Fibroblast of villous mesenchyme (primary cell): ENCODE measurements at regions not wholly inside any gene's neighbourhood (a gene's known extent, or its start where the extent isn't known, plus 50 kb on each side); places are given as distances from the start of the nearest gene placed in this dataset.

ENCODE experiments used
- DNase-seq: peaks from one replicate; pipeline ENCODE4 v3.0.0-alpha.2; 2010; ENCODE audit warnings: low read depth
- H3K4me3 ChIP-seq: 2 replicates; pipeline ENCODE4 v1.5.1; 2011; ENCODE audit warnings: low read depth, mild to moderate bottlenecking, low read length
- TF ChIP-seq, protein P1 (sequence below): IDR thresholded peaks from 2 replicates; pipeline ENCODE4 v1.5.1; 2012; ENCODE audit warnings: low read depth, mild to moderate bottlenecking, low read length; ENCODE audit not compliant: insufficient read depth

DNA sequence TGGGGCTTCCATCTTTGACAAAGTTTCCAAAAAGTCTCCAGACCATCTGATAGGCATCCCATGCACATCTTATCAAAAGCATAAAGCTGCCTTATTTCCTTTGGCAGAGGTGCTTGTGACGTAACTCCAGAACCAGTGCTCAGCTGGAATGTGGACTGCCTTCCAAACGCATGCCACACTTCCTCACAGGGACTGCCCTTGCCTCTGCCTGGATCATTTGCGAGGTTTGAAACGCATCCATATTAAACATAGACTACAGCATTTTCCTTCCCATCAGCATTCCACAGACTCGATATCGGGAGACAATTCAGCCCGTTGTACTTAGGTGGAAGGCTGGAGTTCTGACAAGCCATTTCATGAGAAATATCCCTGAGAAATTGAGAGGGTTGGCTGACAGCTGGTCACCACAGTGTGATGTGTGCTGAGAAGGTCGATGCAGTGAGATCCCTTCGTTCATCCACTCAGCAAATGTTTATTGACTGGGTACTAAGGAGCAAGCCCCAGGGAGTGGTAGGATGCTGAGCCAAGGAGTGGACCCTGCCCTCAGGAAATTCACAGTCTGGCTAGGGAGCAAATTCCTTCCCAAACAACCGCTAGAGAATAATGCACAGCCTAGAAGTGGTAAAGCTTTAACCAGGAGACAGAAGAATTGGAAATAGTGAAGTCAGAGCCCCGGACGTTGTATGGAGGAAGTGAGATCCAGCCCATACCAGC, 376.0 kb downstream of the BCOR start:
- no peak overlapping the region for H3K4me3 ChIP-seq
- peak; percentile 11 for DNase-seq
- TF ChIP-seq, protein P1, sequence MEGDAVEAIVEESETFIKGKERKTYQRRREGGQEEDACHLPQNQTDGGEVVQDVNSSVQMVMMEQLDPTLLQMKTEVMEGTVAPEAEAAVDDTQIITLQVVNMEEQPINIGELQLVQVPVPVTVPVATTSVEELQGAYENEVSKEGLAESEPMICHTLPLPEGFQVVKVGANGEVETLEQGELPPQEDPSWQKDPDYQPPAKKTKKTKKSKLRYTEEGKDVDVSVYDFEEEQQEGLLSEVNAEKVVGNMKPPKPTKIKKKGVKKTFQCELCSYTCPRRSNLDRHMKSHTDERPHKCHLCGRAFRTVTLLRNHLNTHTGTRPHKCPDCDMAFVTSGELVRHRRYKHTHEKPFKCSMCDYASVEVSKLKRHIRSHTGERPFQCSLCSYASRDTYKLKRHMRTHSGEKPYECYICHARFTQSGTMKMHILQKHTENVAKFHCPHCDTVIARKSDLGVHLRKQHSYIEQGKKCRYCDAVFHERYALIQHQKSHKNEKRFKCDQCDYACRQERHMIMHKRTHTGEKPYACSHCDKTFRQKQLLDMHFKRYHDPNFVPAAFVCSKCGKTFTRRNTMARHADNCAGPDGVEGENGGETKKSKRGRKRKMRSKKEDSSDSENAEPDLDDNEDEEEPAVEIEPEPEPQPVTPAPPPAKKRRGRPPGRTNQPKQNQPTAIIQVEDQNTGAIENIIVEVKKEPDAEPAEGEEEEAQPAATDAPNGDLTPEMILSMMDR: no peak

DNA sequence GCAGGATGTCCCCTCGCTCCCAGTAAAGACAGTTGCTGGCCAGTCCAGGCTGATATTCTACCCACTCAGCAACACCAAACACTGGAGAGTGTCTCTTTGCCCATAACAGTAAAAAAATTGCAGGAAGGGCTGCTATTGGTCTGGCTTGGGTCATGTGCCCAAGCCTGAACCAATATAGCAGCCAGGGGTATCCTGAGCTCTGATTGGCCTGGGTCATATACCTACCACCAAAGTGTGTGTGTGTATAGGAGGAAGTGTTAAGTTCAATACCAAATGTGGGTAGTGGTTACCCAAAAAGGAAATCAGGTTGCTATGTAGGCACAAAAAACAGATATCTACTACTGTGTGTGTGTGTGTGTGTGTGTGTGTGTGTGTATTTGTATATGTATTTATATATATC, 373.2 kb downstream of the BCOR start:
- no peak for DNase-seq
- H3K4me3 ChIP-seq: no peak overlapping the region
- TF ChIP-seq, protein P1: no peak

DNA sequence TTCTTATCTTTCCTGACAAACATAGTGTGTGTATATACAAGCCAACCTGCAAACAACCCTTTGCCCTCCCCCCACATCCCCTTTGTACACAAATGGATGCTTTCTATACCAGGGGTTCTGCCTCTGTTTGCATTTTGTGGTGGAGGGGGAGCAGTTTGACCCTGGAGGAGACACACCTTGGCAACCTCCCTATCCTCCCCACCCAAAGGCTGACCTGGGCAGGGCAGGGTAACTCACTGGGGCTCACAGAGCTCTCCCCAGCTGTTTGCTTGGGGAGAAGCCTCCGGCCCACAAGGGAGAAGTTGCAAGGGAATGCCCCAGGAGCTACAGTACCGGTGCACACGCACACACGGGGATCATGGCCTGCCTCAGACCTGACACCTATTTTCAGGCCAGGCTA, 372.6 kb downstream of the BCOR start:
- H3K4me3 ChIP-seq: no peak overlapping the region
- DNase-seq: no peak
- TF ChIP-seq, protein P1: no peak

DNA sequence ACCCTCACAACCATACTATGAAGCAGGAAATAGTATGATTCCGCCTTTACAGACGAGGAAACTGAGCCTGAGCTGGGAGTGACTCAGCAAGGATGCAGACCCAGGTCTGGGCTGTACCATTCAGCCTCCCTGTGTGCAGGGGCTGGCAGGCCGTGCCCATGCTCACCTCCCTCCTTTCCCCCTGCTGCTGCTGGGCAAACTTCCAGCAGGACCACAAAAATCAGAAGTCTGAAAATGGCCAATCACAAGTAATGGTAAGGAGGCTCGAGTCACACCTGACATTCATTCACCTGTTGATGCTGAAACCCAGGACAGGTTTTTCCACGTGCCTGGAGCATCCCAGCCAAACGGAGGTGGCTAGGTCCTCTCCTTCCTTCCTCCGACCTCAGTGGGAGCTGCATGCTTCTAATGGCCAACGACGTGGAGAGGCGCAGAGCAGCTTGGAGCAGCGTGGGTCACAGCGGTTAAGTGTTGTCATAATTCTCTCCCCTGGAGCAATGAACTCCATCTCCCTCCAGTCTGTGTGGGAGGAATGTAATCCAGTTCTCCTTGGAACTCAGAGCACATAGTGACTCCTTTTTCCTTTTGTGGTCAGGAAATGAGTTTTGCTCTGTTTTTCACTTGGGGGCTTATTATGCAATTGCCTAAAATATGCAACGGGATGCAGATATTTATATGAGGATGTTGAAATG, 371.7 kb downstream of the BCOR start:
- no peak overlapping the region for H3K4me3 ChIP-seq
- TF ChIP-seq, protein P1: no peak
- peak; percentile 86 for DNase-seq

DNA sequence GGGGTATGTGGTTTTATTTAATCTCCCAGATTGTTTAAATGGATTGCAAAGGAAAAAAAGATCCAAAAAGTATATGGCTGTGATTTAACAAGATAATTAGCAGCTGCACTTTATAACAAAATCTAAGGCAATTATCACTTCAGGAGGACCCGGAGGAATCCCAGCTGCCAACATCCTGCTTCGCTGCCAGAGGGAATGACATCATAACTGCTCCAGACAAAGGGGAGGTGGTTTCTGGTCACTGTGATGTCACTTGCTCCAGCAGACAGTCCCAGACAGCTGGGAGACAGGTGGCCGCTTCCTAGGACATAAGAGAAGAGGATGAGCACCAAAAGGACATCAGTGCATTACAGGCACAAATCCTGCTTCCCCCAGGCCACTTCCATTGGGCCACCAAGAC, 371.0 kb downstream of the BCOR start:
- TF ChIP-seq, protein P1: no peak
- peak; percentile 73 for DNase-seq
- H3K4me3 ChIP-seq: no peak overlapping the region

DNA sequence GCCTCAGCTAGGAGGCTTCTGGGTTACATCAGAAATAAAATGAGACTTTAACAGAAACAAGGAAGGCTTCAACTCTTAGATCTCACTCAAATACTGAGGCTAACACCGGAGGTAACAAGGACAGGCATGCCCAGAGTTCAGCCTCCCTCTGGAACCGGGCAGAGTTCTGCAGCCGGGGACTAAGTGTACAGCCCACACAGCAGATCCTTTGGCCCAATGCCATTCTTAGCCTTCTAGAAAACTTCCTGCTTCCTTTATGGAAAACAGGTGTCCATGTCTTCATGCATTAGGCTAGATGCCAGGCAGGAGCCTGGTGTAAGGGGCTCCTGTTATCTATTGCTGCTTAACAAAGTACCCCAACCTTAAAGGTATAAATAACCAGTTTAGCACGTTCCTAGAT, 369.7 kb downstream of the BCOR start:
- H3K4me3 ChIP-seq: no peak overlapping the region
- TF ChIP-seq, protein P1: no peak
- peak; percentile 52 for DNase-seq
